Spleen (tissue), 11 donors: ENCODE measurements at regions not wholly inside any gene's neighbourhood (a gene's known extent, or its start where the extent isn't known, plus 50 kb on each side); places are given as distances from the start of the nearest gene placed in this dataset.

Experiments used
- DNase-seq: peaks from one replicate; pipeline ENCODE4 v3.0.0-alpha.2; 2020
- H3K27ac ChIP-seq, 8 donors: fragments of 200-600 bp; sonication (generic) in 7 of 8; 1 replicate in 4 of 8; 2 replicates in 4 of 8; pipeline versions ENCODE4 v1.5.0 to v1.8.0; 2016 to 2021; ENCODE audit warnings: inconsistent platforms in 4 of 8, mild to moderate bottlenecking in 4 of 8, moderate library complexity in 1 of 8
- H3K27me3 ChIP-seq, 7 donors: fragments of 200-600 bp; sonication (generic) in 6 of 7; replicated peaks in 1 of 7; 1 replicate in 4 of 7; 2 replicates in 3 of 7; pipeline versions ENCODE4 v1.5.0 to v1.8.0; 2016 to 2021; ENCODE audit warnings: inconsistent platforms in 3 of 7, mild to moderate bottlenecking in 1 of 7
- H3K36me3 ChIP-seq, 6 donors: fragments of 200-600 bp; sonication (generic) in 5 of 6; 1 replicate in 4 of 6; 2 replicates in 2 of 6; pipeline versions ENCODE4 v1.5.0 to v1.8.0; 2016 to 2021; ENCODE audit warnings: inconsistent platforms in 2 of 6
- H3K4me1 ChIP-seq, 6 donors: fragments of 200-600 bp; sonication (generic) in 5 of 6; 1 replicate in 3 of 6; 2 replicates in 3 of 6; pipeline versions ENCODE4 v1.5.0 to v1.8.0; 2016 to 2021; ENCODE audit warnings: inconsistent platforms in 3 of 6
- H3K4me3 ChIP-seq, 8 donors: fragments of 200-600 bp; sonication (generic) in 7 of 8; 1 replicate in 4 of 8; 2 replicates in 4 of 8; pipeline versions ENCODE4 v1.5.0 to v1.8.0; 2016 to 2021; ENCODE audit warnings: inconsistent platforms in 4 of 8, mild to moderate bottlenecking in 4 of 8, moderate library complexity in 2 of 8
- H3K9me3 ChIP-seq, 8 donors: fragments of 200-600 bp; sonication (generic) in 7 of 8; 1 replicate in 4 of 8; 2 replicates in 4 of 8; pipeline versions ENCODE4 v1.5.0 to v1.8.0; 2016 to 2021; ENCODE audit warnings: inconsistent platforms in 4 of 8
- POLR2A ChIP-seq, 3 donors: fragments of 450-650 bp; IDR thresholded peaks; one replicate each; pipeline ENCODE4 v1.5.1; 2017; ENCODE audit warnings: antibody characterized with exemption in 3 of 3, mild to moderate bottlenecking in 1 of 3
- POLR2AphosphoS5 ChIP-seq, 3 donors: sonication (generic); formaldehyde crosslinking; IDR thresholded peaks; one replicate each; pipeline ENCODE4 v1.5.1; 2017; ENCODE audit warnings: antibody characterized with exemption in 3 of 3
- WGBS, 5 donors: extraction: QIAGEN DNeasy Blood & Tissue Kit in 3 of 5; methylation state at CpG; one replicate each; pipeline versions ENCODE4 v1.1.5 to v1.1.7; 2013 to 2018; 5-methylcytosine and 5-hydroxymethylcytosine counted together
- intact Hi-C: fragments of 100-400 bp; cut with DNase I; formaldehyde crosslinking; loops from one replicate; pipeline ENCODE4 v1.15.0; 2023; ENCODE audit warnings: low total_unique reads
- TF ChIP-seq, protein P1 (sequence below), 11 experiments: fragments of 200-600 bp in 7 of 11; fragments of 450-650 bp in 4 of 11; sonication (generic) in 4 of 11; IDR thresholded peaks in 8 of 11; conservative IDR thresholded peaks in 3 of 11; 1 replicate in 7 of 11; 2 replicates in 4 of 11; pipeline versions ENCODE4 v1.4.0 to v1.8.0; 2016 to 2021; ENCODE audit warnings: antibody characterized with exemption in 11 of 11, inconsistent platforms in 4 of 11, mild to moderate bottlenecking in 1 of 11
- donor health status: healthy with polysubstance abuse.
- donor health status: DM: no; HTN: no; CAD: no; lungs with moderate emphysema.
- donor health status: DM: no; HTN: no; CAD: no.
- donor health status: Bipolar disorder and iron deficiency.
- donor health status: healthy.
- donor health status: DM: no; HTN: no; CAD: no.
- donor health status: DM: yes; HTN: yes; CAD: no.

DNA sequence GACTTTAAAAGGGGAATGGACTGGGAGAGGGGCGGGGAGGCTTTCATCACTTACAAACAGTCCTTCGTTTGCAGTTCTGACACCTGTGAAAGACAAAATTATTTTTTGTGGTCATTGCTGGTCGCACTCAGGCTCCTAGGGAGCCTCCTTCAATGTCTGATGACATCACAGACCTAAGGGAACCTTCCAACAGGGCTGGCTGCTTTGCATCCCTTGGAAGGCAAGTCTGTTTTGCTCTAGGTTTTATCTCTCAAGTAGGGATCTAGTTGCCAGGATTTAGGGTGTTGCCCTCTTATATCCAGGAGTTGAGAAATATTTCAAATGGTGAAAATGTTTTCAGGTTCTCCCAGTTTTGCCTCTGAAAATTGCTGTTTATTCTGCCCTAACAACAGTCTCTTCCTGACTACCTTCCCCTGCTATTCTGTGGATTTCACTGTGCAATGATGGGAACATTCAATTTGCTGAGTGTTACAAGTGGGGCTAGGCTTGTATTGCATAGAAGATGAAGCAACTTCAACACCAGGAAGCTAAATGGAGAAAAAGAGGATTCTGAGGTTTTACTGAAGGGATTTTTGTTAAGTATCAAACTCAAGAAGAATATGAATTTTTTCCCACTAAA is 75.9 kb upstream of the ARRDC4 start:
- H3K27ac ChIP-seq, result no peak overlapping the region
- H3K9me3 ChIP-seq, result no peaks in the 10 kb centered on the region
- peaks cover 0 to 9% (median 0%) of the 10 kb centered on the region in 7 donors for H3K27me3 ChIP-seq
- intact Hi-C loops, result no loop called here
- H3K36me3 ChIP-seq, result no peaks in the 10 kb centered on the region
- no peak for DNase-seq
- WGBS, 5 donors, result 61 to 71% (median 65%) methylated on average over 3 of the region's 3 CpGs
- H3K4me3 ChIP-seq, result no peak overlapping the region
- H3K4me1 ChIP-seq, result no peaks in the 10 kb centered on the region
- TF ChIP-seq POLR2A (IDR thresholded peaks at IDR 0.05), result no peak
- TF ChIP-seq POLR2AphosphoS5 (IDR thresholded peaks at IDR 0.05), result no peak
- TF ChIP-seq, protein P1, sequence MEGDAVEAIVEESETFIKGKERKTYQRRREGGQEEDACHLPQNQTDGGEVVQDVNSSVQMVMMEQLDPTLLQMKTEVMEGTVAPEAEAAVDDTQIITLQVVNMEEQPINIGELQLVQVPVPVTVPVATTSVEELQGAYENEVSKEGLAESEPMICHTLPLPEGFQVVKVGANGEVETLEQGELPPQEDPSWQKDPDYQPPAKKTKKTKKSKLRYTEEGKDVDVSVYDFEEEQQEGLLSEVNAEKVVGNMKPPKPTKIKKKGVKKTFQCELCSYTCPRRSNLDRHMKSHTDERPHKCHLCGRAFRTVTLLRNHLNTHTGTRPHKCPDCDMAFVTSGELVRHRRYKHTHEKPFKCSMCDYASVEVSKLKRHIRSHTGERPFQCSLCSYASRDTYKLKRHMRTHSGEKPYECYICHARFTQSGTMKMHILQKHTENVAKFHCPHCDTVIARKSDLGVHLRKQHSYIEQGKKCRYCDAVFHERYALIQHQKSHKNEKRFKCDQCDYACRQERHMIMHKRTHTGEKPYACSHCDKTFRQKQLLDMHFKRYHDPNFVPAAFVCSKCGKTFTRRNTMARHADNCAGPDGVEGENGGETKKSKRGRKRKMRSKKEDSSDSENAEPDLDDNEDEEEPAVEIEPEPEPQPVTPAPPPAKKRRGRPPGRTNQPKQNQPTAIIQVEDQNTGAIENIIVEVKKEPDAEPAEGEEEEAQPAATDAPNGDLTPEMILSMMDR (IDR thresholded peaks at IDR 0.05 in 8 of 11, conservative IDR thresholded peaks at IDR 0.05 in 3 of 11), result no peak

- Histone ChIP-seq H3K4me3 (no peak overlapping the region), H3K36me3 (no peaks in the 10 kb centered on the region), H3K27ac (no peak overlapping the region), H3K9me3 (no peaks in the 10 kb centered on the region), H3K4me1 (no peaks in the 10 kb centered on the region), H3K27me3 (peaks cover 0 to 3% (median 0%) of the 10 kb centered on the region in 7 donors)
- DNase-seq, result no peak
- TF ChIP-seq, protein P1 (IDR thresholded peaks at IDR 0.05 in 8 of 11, conservative IDR thresholded peaks at IDR 0.05 in 3 of 11), result no peak
- TF ChIP-seq POLR2A (IDR thresholded peaks at IDR 0.05) (no peak), POLR2AphosphoS5 (IDR thresholded peaks at IDR 0.05) (no peak)
- intact Hi-C loops, result no loop called here
- whole genome bisulfite sequencing, 5 donors, result 89 to 93% (median 91%) methylated on average over 1 of the region's 1 CpG
These were observed 70.2 kb upstream of the ARRDC4 start for GRCh38 chr15:97890307-97890706.

DNA sequence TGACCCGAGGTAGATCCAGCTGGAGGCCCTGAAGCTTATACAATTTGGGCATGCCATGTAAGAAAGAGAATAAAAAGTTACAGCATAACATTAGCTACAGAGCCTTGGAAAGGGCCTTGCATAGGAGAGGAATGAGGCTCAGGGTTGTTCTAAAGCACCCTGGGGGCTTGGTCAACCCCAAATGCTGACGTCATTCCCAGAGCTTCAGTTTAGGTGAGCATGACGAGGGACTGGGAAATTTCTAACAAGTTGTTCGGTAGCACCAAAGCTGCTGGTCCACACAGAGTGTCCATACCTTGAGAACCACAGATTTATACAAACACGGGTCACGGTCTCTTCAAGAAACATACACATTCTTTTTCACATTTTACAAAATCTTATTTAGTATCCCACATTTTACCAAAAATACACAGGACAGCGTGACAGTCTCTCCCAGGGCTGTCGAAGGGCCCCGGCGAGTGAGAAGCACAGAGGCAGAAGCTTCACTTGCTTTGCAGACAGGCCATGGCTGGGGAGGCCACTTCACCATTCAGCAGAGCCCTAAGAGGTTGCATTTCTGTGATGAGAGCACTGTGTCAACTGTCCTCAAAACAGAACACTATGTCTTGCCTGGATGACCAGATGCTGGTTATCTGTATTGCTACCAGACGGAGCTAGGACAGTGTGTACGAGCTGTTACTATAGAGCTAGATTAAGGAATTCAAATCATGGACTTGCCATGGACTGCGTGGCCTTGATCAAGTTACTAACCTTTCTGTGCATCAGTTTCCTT is 68.2 kb upstream of the ARRDC4 start:
- 78 to 91% (median 87%) methylated on average over 13 of the region's 13 CpGs for WGBS, 5 donors
- H3K9me3 ChIP-seq, result no peaks in the 10 kb centered on the region
- H3K4me3 ChIP-seq, result no peak overlapping the region
- TF ChIP-seq, protein P1 (IDR thresholded peaks at IDR 0.05 in 8 of 11, conservative IDR thresholded peaks at IDR 0.05 in 3 of 11), result no peak
- no peak for TF ChIP-seq POLR2A (IDR thresholded peaks at IDR 0.05)
- no peak for TF ChIP-seq POLR2AphosphoS5 (IDR thresholded peaks at IDR 0.05)
- DNase-seq, result no peak
- intact Hi-C loops, result no loop called here
- H3K36me3 ChIP-seq, result no peaks in the 10 kb centered on the region
- no peaks in the 10 kb centered on the region for H3K4me1 ChIP-seq
- H3K27ac ChIP-seq, result no peak overlapping the region
- H3K27me3 ChIP-seq, result peaks cover 0 to 3% (median 0%) of the 10 kb centered on the region in 7 donors

DNA sequence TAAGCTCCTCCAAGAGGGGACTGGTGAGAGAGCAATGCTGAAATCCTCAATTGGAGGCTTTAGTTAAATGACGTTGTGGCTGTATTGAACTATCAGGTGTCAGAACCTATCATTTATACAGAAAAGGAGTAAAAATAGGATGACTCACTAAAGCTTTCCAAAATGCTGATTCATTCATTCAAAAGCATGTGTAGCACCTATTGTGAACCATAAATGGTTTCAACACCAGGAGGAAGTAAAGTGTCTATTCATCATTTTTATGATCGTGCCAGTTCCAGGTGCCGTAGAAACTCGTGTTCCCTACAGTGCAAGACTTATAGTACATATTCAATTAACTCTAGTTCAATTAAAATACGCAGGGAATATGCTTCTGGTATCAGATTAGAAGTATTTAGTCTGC is 66.5 kb upstream of the ARRDC4 start:
- no peak overlapping the region for H3K4me3 ChIP-seq
- no peaks in the 10 kb centered on the region for H3K36me3 ChIP-seq
- peaks cover 0 to 5% (median 0%) of the 10 kb centered on the region in 7 donors for H3K27me3 ChIP-seq
- 22 to 41% (median 31%) methylated on average over 5 of the region's 5 CpGs for WGBS, 5 donors
- H3K9me3 ChIP-seq, result no peaks in the 10 kb centered on the region
- no peak overlapping the region for H3K27ac ChIP-seq
- intact Hi-C loops, result no loop called here
- TF ChIP-seq POLR2A (IDR thresholded peaks at IDR 0.05) (no peak), POLR2AphosphoS5 (IDR thresholded peaks at IDR 0.05) (no peak)
- TF ChIP-seq, protein P1 (IDR thresholded peaks at IDR 0.05 in 8 of 11, conservative IDR thresholded peaks at IDR 0.05 in 3 of 11), result no peak
- H3K4me1 ChIP-seq, result no peaks in the 10 kb centered on the region
- DNase-seq, result no peak
